CD14-positive monocyte (primary cell): ENCODE measurements at regions not wholly inside any gene's neighbourhood (a gene's known extent, or its start where the extent isn't known, plus 50 kb on each side); places are given as distances from the start of the nearest gene placed in this dataset.

ENCODE experiments used
- DNase-seq, 3 donors: peaks; one replicate each; pipeline ENCODE4 v3.0.0-alpha.2; 2011 to 2022
- H2AFZ ChIP-seq: 2 replicates; pipeline ENCODE4 v1.6.0; 2012; ENCODE audit warnings: mild to moderate bottlenecking, low read depth, low read length, inconsistent platforms; ENCODE audit not compliant: insufficient read depth, poor library complexity, severe bottlenecking
- H3K27ac ChIP-seq, 2 donors: 1 replicate in 1 of 2; 2 replicates in 1 of 2; pipeline ENCODE4 v1.5.1; 2012 to 2013; ENCODE audit warnings: low read length in 2 of 2, control low read depth in 1 of 2, inconsistent platforms in 1 of 2, low read depth in 1 of 2, mild to moderate bottlenecking in 1 of 2
- H3K27me3 ChIP-seq, 2 donors: one replicate each; pipeline versions ENCODE4 v1.6.0 to v1.6.1; 2011 to 2013; ENCODE audit warnings: low read length in 2 of 2; ENCODE audit not compliant: control insufficient read depth in 2 of 2, insufficient read depth in 2 of 2
- H3K36me3 ChIP-seq, 2 donors: replicated peaks in 1 of 2; 1 replicate in 1 of 2; 2 replicates in 1 of 2; pipeline versions ENCODE4 v1.5.1 to v1.6.1; 2012 to 2013; ENCODE audit warnings: low read length in 2 of 2, control low read depth in 1 of 2, inconsistent platforms in 1 of 2, mild to moderate bottlenecking in 1 of 2; ENCODE audit not compliant: insufficient read depth in 2 of 2, control insufficient read depth in 1 of 2
- H3K4me1 ChIP-seq, 2 donors: 1 replicate in 1 of 2; 2 replicates in 1 of 2; pipeline versions ENCODE4 v1.5.1 to v1.6.1; 2012 to 2013; ENCODE audit warnings: low read length in 2 of 2, control low read depth in 1 of 2, inconsistent platforms in 1 of 2, mild to moderate bottlenecking in 1 of 2, moderate library complexity in 1 of 2; ENCODE audit not compliant: insufficient read depth in 2 of 2, control insufficient read depth in 1 of 2
- H3K4me2 ChIP-seq: replicated peaks from 2 replicates; pipeline ENCODE3; 2012; ENCODE audit warnings: low read length, moderate library complexity, mild to moderate bottlenecking; ENCODE audit not compliant: poor library complexity, severe bottlenecking; ENCODE audit errors: extremely low read depth
- H3K4me3 ChIP-seq, 3 experiments: fragments of 200-600 bp in 1 of 3; sonication (generic) in 1 of 3; replicated peaks in 1 of 3; 1 replicate in 2 of 3; 2 replicates in 1 of 3; pipeline ENCODE4 v1.5.1; 2011 to 2013; ENCODE audit warnings: low read length in 3 of 3, mild to moderate bottlenecking in 3 of 3, control low read depth in 2 of 3, low read depth in 2 of 3, inconsistent platforms in 1 of 3, moderate library complexity in 1 of 3
- H3K79me2 ChIP-seq: 2 replicates; pipeline ENCODE4 v1.6.0; 2012; ENCODE audit warnings: mild to moderate bottlenecking, control low read depth, inconsistent platforms, low read length, moderate library complexity; ENCODE audit not compliant: insufficient read depth
- H3K9ac ChIP-seq: 2 replicates; pipeline ENCODE4 v1.6.0; 2017; ENCODE audit warnings: low read length, mild to moderate bottlenecking; ENCODE audit not compliant: insufficient read depth, poor library complexity, severe bottlenecking
- H3K9me3 ChIP-seq, 2 donors: replicated peaks in 1 of 2; 1 replicate in 1 of 2; 2 replicates in 1 of 2; pipeline versions ENCODE4 v1.5.1 to v1.6.1; 2012 to 2013; ENCODE audit warnings: low read length in 2 of 2, control low read depth in 1 of 2; ENCODE audit not compliant: control insufficient read depth in 1 of 2, insufficient read depth in 1 of 2
- H4K20me1 ChIP-seq: 2 replicates; pipeline ENCODE4 v1.6.0; 2012; ENCODE audit warnings: mild to moderate bottlenecking, low read length, control low read depth, moderate library complexity; ENCODE audit not compliant: insufficient read depth
- H3K27ac Mint-ChIP-seq, 7 donors: one replicate each; pipeline ENCODE4 v1.8.0; 2020; ENCODE audit warnings: mild to moderate bottlenecking in 7 of 7, mixed read lengths in 7 of 7, moderate library complexity in 6 of 7, inconsistent platforms in 2 of 7
- H3K27me3 Mint-ChIP-seq, 3 donors: one replicate each; pipeline ENCODE4 v1.8.0; 2021 to 2022; ENCODE audit warnings: low read depth in 3 of 3, mild to moderate bottlenecking in 3 of 3, mixed read lengths in 3 of 3, moderate library complexity in 3 of 3, inconsistent platforms in 1 of 3
- H3K36me3 Mint-ChIP-seq, 2 donors: one replicate each; pipeline ENCODE4 v1.8.0; 2020; ENCODE audit warnings: mixed read lengths in 2 of 2, inconsistent platforms in 1 of 2, mild to moderate bottlenecking in 1 of 2
- H3K4me1 Mint-ChIP-seq: one replicate; pipeline ENCODE4 v1.8.0; 2020; ENCODE audit warnings: mild to moderate bottlenecking, mixed read lengths
- H3K4me3 Mint-ChIP-seq, 2 donors: one replicate each; pipeline ENCODE4 v1.8.0; 2020; ENCODE audit warnings: mild to moderate bottlenecking in 2 of 2, mixed read lengths in 2 of 2, moderate library complexity in 1 of 2
- H3K9me3 Mint-ChIP-seq, 7 donors: one replicate each; pipeline ENCODE4 v1.8.0; 2020 to 2022; ENCODE audit warnings: mixed read lengths in 7 of 7, mild to moderate bottlenecking in 6 of 7, moderate library complexity in 6 of 7, inconsistent platforms in 2 of 7
- WGBS: methylation state at CpG from one replicate; pipeline ENCODE4 v1.1.5; 2013; ENCODE audit warnings: missing lambda C conversion rate; ENCODE audit not compliant: insufficient coverage; 5-methylcytosine and 5-hydroxymethylcytosine counted together
- intact Hi-C, 2 donors: fragments of 100-400 bp; cut with micrococcal nuclease; formaldehyde crosslinking; loops; one replicate each; pipeline versions ENCODE4 v1.15.0 to v1.15.1; 2023
- TF ChIP-seq, protein P1 (sequence below): fragments of 200-600 bp; IDR thresholded peaks from one replicate; pipeline ENCODE4 v1.8.0; 2022; ENCODE audit warnings: antibody characterized with exemption, mild to moderate bottlenecking

DNA sequence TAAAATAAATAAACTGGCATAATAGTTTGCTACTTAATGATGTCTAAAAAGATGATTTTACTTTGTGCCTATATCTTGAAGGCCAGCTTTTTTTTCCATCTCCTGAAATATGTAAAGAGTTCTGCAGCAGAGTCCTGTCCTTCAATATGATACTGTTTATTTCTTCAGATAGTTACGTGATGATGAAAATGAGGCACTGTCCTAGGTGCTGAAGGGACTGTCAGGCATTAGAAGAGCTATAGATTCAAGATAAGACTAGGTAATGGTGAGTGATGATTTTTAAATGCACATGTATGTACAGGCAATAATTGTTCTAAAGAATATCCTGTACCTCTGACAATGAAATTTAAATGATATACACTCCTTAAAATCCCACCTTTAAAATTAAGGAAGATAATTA, 326.9 kb upstream of the DNAJC19 start:
- H3K9me3 Mint-ChIP-seq = peaks cover 0 to 3% (median 2%) of the 10 kb centered on the region in 7 donors
- Histone ChIP-seq H3K9ac (no peak overlapping the region), H3K27me3 (no peaks in the 10 kb centered on the region), H4K20me1 (no peaks in the 10 kb centered on the region), H2AFZ (no peak overlapping the region), H3K9me3 (no peaks in the 10 kb centered on the region), H3K79me2 (no peaks in the 10 kb centered on the region), H3K27ac (no peak overlapping the region), H3K4me3 (no peak overlapping the region), H3K36me3 (no peaks in the 10 kb centered on the region), H3K4me1 (no peaks in the 10 kb centered on the region), H3K4me2 (no peak overlapping the region)
- no peak overlapping the region for H3K27ac Mint-ChIP-seq
- TF ChIP-seq, protein P1, sequence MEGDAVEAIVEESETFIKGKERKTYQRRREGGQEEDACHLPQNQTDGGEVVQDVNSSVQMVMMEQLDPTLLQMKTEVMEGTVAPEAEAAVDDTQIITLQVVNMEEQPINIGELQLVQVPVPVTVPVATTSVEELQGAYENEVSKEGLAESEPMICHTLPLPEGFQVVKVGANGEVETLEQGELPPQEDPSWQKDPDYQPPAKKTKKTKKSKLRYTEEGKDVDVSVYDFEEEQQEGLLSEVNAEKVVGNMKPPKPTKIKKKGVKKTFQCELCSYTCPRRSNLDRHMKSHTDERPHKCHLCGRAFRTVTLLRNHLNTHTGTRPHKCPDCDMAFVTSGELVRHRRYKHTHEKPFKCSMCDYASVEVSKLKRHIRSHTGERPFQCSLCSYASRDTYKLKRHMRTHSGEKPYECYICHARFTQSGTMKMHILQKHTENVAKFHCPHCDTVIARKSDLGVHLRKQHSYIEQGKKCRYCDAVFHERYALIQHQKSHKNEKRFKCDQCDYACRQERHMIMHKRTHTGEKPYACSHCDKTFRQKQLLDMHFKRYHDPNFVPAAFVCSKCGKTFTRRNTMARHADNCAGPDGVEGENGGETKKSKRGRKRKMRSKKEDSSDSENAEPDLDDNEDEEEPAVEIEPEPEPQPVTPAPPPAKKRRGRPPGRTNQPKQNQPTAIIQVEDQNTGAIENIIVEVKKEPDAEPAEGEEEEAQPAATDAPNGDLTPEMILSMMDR = no peak
- DNase-seq = no peak
- H3K4me3 Mint-ChIP-seq = no peak overlapping the region
- H3K4me1 Mint-ChIP-seq = no peaks in the 10 kb centered on the region
- peaks cover 2 to 3% (median 2%) of the 10 kb centered on the region in 3 donors for H3K27me3 Mint-ChIP-seq
- intact Hi-C loops = no loop called here
- no peaks in the 10 kb centered on the region for H3K36me3 Mint-ChIP-seq
- 20% methylated on average over 1 of the region's 1 CpG for WGBS

DNA sequence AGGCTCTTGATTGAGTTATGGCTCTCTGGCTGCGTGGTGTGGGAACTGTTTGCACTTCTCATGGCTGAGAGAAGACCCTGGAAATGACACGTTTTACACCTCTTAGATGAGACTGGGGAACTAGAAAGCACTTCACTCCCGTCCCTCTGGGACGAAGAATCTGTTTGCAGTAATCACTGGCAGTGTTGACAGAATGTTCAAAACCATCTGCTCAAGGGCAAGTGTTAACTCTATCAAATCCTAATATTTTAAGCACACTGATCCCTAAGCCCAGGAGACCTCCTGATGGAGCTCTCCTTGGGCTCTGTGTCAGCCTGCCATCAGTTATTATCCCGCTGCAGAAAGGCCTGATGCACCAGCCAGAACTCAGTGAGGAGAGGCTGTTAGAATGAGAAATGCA, 323.8 kb upstream of the DNAJC19 start:
- Histone ChIP-seq H3K27ac (no peak overlapping the region), H3K9me3 (no peaks in the 10 kb centered on the region), H3K27me3 (no peaks in the 10 kb centered on the region), H2AFZ (no peak overlapping the region), H4K20me1 (no peaks in the 10 kb centered on the region), H3K79me2 (no peaks in the 10 kb centered on the region), H3K9ac (no peak overlapping the region), H3K36me3 (no peaks in the 10 kb centered on the region), H3K4me3 (no peak overlapping the region), H3K4me2 (no peak overlapping the region), H3K4me1 (no peaks in the 10 kb centered on the region)
- H3K4me3 Mint-ChIP-seq = no peak overlapping the region
- no peaks in the 10 kb centered on the region for H3K36me3 Mint-ChIP-seq
- no peak for DNase-seq
- peaks cover 0 to 2% (median 1%) of the 10 kb centered on the region in 3 donors for H3K27me3 Mint-ChIP-seq
- no peak overlapping the region for H3K27ac Mint-ChIP-seq
- no peaks in the 10 kb centered on the region for H3K4me1 Mint-ChIP-seq
- intact Hi-C loops = no loop called here
- TF ChIP-seq, protein P1 = no peak
- H3K9me3 Mint-ChIP-seq = no peaks in the 10 kb centered on the region
- 81% methylated on average over 5 of the region's 5 CpGs for WGBS
